Activated gamma-delta T cell (primary cell): ENCODE measurements at regions not wholly inside any gene's neighbourhood (a gene's known extent, or its start where the extent isn't known, plus 50 kb on each side); places are given as distances from the start of the nearest gene placed in this dataset.
A peak's percentile ranks its signal among the peaks of the same experiment; 100 is the strongest.

ENCODE experiments used
- DNase-seq: peaks from one replicate; lab custom pipeline; 2025; lab: John Stamatoyannopoulos, UW

- no peak for DNase-seq
Measured at GRCh38 chr12:123077298-123078119, 73.4 kb downstream of the PITPNM2 start.

- peak; percentile 17 for DNase-seq
Measured at GRCh38 chr12:123076604-123077297, 74.1 kb downstream of the PITPNM2 start.

- DNase-seq: peak; percentile 43
Measured at GRCh38 chr12:123075646-123076171, 75.2 kb downstream of the PITPNM2 start.

GRCh38 chr12:123075087-123075645 lies 75.7 kb downstream of the PITPNM2 start:
- DNase-seq: no peak

- DNase-seq: no peak
Measured at GRCh38 chr12:123073962-123074801, 76.7 kb downstream of the PITPNM2 start.

- no peak for DNase-seq
Measured at GRCh38 chr12:123073292-123073691, 77.6 kb downstream of the PITPNM2 start.

GRCh38 chr12:123071857-123072256 lies 79.0 kb downstream of the PITPNM2 start:
- DNase-seq: no peak

- DNase-seq: no peak
Measured at GRCh38 chr12:123071099-123071800, 79.6 kb downstream of the PITPNM2 start.

- DNase-seq: no peak
Measured at GRCh38 chr12:123070267-123071081, 80.4 kb downstream of the PITPNM2 start.

- DNase-seq: no peak
Measured at GRCh38 chr12:123069436-123070266, 81.2 kb downstream of the PITPNM2 start.

- no peak for DNase-seq
Measured at GRCh38 chr12:123067654-123068053, 83.2 kb downstream of the PITPNM2 start.

GRCh38 chr12:123066384-123066710 lies 84.5 kb downstream of the PITPNM2 start:
- DNase-seq: no peak

- DNase-seq: no peak
Measured at GRCh38 chr12:123065676-123066383, 85.1 kb downstream of the PITPNM2 start.

- DNase-seq: no peak
Measured at GRCh38 chr12:123064885-123065619, 84.6 kb downstream of the ARL6IP4 start.

- no peak for DNase-seq
Measured at GRCh38 chr12:123064366-123064765, 83.9 kb downstream of the ARL6IP4 start.

- no peak for DNase-seq
Measured at GRCh38 chr12:123063535-123063934, 83.1 kb downstream of the ARL6IP4 start.

- DNase-seq: no peak
Measured at GRCh38 chr12:123062681-123063486, 82.4 kb downstream of the ARL6IP4 start.
